PC-3 (cell line): ENCODE measurements at regions not wholly inside any gene's neighbourhood (a gene's known extent, or its start where the extent isn't known, plus 50 kb on each side); places are given as distances from the start of the nearest gene placed in this dataset.

Experiments
- ATAC-seq: fragments of 200-7000 bp; cut with Tn5 transposase; 2 replicates; pipeline ENCODE4 v1.9.1; 2020; ENCODE audit warnings: mild to moderate bottlenecking, moderate library complexity
- BruUV-seq: library from RNA; stranded (reverse); fragments of 400-500 nt; replicated peaks from 2 replicates; lab custom pipeline; 2021; lab: Mats Ljungman, UMichigan
- CTCF ChIA-PET: fragments of 300-600 bp; sonication (Branson Sonifier 250); formaldehyde crosslinking; loops from one replicate; lab custom pipeline; 2022; ENCODE audit warnings: antibody characterized with exemption; lab: Charles Lee
- POLR2A ChIA-PET: fragments of 300-600 bp; sonication (Branson Sonifier 250); formaldehyde crosslinking; loops from one replicate; lab custom pipeline; 2022; ENCODE audit warnings: antibody characterized with exemption; ENCODE audit not compliant: unreplicated experiment; lab: Charles Lee
- DNase-seq: peaks from one replicate; pipeline ENCODE4 v3.0.0-alpha.2; 2015
- H2AFZ ChIP-seq: fragments of 300-600 bp; sonication (generic); 2 replicates; pipeline ENCODE4 v1.6.0; 2016; ENCODE audit warnings: antibody characterized with exemption, low read length
- H3F3A ChIP-seq: fragments of 300-600 bp; sonication (generic); one replicate; pipeline ENCODE4 v1.6.0; 2017; ENCODE audit warnings: antibody characterized with exemption, low read length, control low read depth, mild to moderate bottlenecking; ENCODE audit not compliant: unreplicated experiment
- H3K27ac ChIP-seq: fragments of 300-600 bp; sonication (generic); 2 replicates; pipeline ENCODE4 v1.5.1; 2016; ENCODE audit warnings: mild to moderate bottlenecking, low read length
- H3K27me3 ChIP-seq: fragments of 300-600 bp; sonication (generic); 2 replicates; pipeline ENCODE4 v1.6.1; 2016; ENCODE audit warnings: low read length, mixed read lengths
- H3K36me3 ChIP-seq: fragments of 300-600 bp; sonication (generic); 2 replicates; pipeline ENCODE4 v1.6.1; 2016; ENCODE audit warnings: low read depth, mixed run types, low read length, mixed read lengths
- H3K4me1 ChIP-seq: fragments of 300-600 bp; sonication (generic); 2 replicates; pipeline ENCODE4 v1.5.1; 2016; ENCODE audit warnings: low read length; ENCODE audit not compliant: insufficient read depth
- H3K4me2 ChIP-seq: fragments of 300-600 bp; sonication (generic); 2 replicates; pipeline ENCODE4 v1.6.0; 2016; ENCODE audit warnings: low read length
- H3K4me3 ChIP-seq: fragments of 300-600 bp; sonication (generic); 2 replicates; pipeline ENCODE4 v1.5.1; 2016; ENCODE audit warnings: mild to moderate bottlenecking, low read length, mixed read lengths
- H3K79me2 ChIP-seq: fragments of 300-600 bp; sonication (generic); 2 replicates; pipeline ENCODE4 v1.6.1; 2017; ENCODE audit warnings: low read length, mixed read lengths
- H3K9ac ChIP-seq: fragments of 300-600 bp; sonication (generic); 2 replicates; pipeline ENCODE4 v1.6.0; 2016; ENCODE audit warnings: mild to moderate bottlenecking, low read length
- H3K9me2 ChIP-seq: fragments of 300-600 bp; sonication (generic); replicated peaks from 2 replicates; pipeline ENCODE4 v1.6.1; 2016; ENCODE audit warnings: mixed run types, low read length, mixed read lengths
- H3K9me3 ChIP-seq: fragments of 300-600 bp; sonication (generic); 2 replicates; pipeline ENCODE4 v1.6.1; 2016; ENCODE audit warnings: low read length, mixed read lengths
- H4K20me1 ChIP-seq: fragments of 300-600 bp; sonication (generic); 2 replicates; pipeline ENCODE4 v1.6.1; 2016; ENCODE audit warnings: low read length, mixed read lengths
- EZH2 ChIP-seq: fragments of 300-600 bp; sonication (generic); IDR thresholded peaks from one replicate; pipeline ENCODE4 v1.6.1; 2017; ENCODE audit warnings: antibody characterized with exemption, mild to moderate bottlenecking, low read length; ENCODE audit not compliant: unreplicated experiment
- EZH2phosphoT487 ChIP-seq: fragments of 300-600 bp; sonication (generic); IDR thresholded peaks from 2 replicates; pipeline ENCODE4 v1.6.1; 2018; ENCODE audit warnings: mild to moderate bottlenecking, antibody characterized with exemption, low read length, borderline replicate concordance
- intact Hi-C: fragments of 100-400 bp; cut with micrococcal nuclease; formaldehyde crosslinking; loops from 2 replicates; pipeline ENCODE4 v1.9.0; 2023
- TF ChIP-seq, protein P1 (sequence below): fragments of 300-600 bp; sonication (generic); conservative IDR thresholded peaks from 2 replicates; pipeline ENCODE4 v1.5.1; 2017; ENCODE audit warnings: antibody characterized with exemption, low read depth, mild to moderate bottlenecking, low read length

- POLR2A ChIA-PET, result no interaction called here
- no peak overlapping the region for H2AFZ ChIP-seq
Observed at GRCh38 chr5:29548262-29548661, 1645.2 kb upstream of the CDH6 start.

DNA sequence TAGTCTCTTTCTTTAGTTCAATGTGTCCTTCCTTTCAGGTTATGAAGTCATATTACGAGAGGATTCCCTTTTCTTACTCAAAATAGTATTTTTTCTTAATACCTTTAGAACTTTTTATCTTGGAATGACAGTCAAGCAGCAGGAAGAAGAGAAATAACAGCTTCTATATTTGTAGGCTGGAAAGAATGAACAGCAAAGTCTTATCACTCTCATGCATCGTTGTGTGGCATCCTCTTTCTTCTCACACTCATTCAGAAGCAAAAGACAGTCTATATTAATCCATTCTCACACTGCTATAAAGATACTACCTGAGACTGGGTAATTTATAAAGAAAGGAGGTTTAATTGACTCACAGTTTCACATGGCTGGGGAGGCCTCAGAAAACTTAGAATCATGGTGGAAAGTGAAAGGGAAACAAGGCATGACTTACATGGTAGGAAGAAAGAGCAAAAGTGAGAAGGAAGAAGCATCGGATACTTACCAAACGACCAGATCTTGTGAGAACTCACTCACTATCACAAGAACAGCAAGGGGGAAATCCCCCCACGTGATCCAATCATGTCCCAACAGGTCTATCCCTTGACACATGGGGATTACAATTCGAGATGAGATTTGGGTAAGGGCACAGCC is 1646.1 kb upstream of the CDH6 start:
- Histone ChIP-seq H3K4me1 (no peaks in the 10 kb centered on the region), H4K20me1 (no peaks in the 10 kb centered on the region), H3K27ac (no peak overlapping the region), H3K9me3 (no peaks in the 10 kb centered on the region), H3K79me2 (no peaks in the 10 kb centered on the region), H2AFZ (no peak overlapping the region), H3K4me2 (no peak overlapping the region), H3F3A (no peaks in the 10 kb centered on the region), H3K9me2 (no peaks in the 10 kb centered on the region), H3K36me3 (no peaks in the 10 kb centered on the region), H3K9ac (no peak overlapping the region), H3K4me3 (no peak overlapping the region), H3K27me3 (no peaks in the 10 kb centered on the region)
- POLR2A ChIA-PET, result no interaction called here
- BruUV-seq, result no TSS peak
- ATAC-seq (no peak), DNase-seq (no peak)
- TF ChIP-seq EZH2 (no peak), EZH2phosphoT487 (no peak)
- TF ChIP-seq, protein P1, sequence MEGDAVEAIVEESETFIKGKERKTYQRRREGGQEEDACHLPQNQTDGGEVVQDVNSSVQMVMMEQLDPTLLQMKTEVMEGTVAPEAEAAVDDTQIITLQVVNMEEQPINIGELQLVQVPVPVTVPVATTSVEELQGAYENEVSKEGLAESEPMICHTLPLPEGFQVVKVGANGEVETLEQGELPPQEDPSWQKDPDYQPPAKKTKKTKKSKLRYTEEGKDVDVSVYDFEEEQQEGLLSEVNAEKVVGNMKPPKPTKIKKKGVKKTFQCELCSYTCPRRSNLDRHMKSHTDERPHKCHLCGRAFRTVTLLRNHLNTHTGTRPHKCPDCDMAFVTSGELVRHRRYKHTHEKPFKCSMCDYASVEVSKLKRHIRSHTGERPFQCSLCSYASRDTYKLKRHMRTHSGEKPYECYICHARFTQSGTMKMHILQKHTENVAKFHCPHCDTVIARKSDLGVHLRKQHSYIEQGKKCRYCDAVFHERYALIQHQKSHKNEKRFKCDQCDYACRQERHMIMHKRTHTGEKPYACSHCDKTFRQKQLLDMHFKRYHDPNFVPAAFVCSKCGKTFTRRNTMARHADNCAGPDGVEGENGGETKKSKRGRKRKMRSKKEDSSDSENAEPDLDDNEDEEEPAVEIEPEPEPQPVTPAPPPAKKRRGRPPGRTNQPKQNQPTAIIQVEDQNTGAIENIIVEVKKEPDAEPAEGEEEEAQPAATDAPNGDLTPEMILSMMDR, result no peak
- intact Hi-C loops, result no loop called here
- CTCF ChIA-PET, result no interaction called here

More at GRCh38 chr5:29548262-29548661, 1645.2 kb upstream of the CDH6 start:
- no peak overlapping the region for H3K4me3 ChIP-seq
- H3K4me1 ChIP-seq, result no peaks in the 10 kb centered on the region
- CTCF ChIA-PET, result no interaction called here
- no peaks in the 10 kb centered on the region for H3K79me2 ChIP-seq
- DNase-seq (no peak), ATAC-seq (no peak)
- no TSS peak for BruUV-seq
- H4K20me1 ChIP-seq, result no peaks in the 10 kb centered on the region
- H3K27me3 ChIP-seq, result no peaks in the 10 kb centered on the region
- no peak overlapping the region for H3K9ac ChIP-seq
- no peaks in the 10 kb centered on the region for H3F3A ChIP-seq
- no peaks in the 10 kb centered on the region for H3K9me3 ChIP-seq
- no peaks in the 10 kb centered on the region for H3K36me3 ChIP-seq
- H3K4me2 ChIP-seq, result no peak overlapping the region
- no peaks in the 10 kb centered on the region for H3K9me2 ChIP-seq
- TF ChIP-seq, protein P1, result no peak
- TF ChIP-seq EZH2phosphoT487 (no peak), EZH2 (no peak)
- intact Hi-C loops, result no loop called here
- H3K27ac ChIP-seq, result no peak overlapping the region

DNA sequence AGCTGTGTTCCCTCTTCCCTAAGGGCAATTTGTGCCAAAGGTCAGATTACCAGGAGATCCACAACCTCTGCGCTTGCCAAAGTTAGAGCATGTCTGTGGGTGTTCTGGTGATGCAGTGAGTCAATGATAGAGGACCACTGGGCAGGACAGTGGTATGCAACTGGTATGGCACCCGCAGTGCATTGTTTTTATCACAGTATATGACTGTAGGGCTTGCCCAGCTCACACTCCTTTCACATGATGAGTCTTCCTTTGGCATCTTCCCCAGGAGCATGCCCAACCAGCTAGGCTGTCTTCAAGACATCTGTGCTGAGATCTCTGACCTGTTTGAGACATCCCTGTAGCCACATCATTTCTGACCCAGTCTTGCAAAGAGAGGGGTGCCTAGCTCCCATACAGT is 1650.0 kb upstream of the CDH6 start:
- H3K27ac ChIP-seq, result no peak overlapping the region
- BruUV-seq, result no TSS peak

More for the DNA sequence above, 1650.0 kb upstream of the CDH6 start:
- H3K9me3 ChIP-seq, result no peaks in the 10 kb centered on the region
- DNase-seq (no peak), ATAC-seq (peak; percentile 29; the same call in 1 of the 2 replicates)
- H3K9me2 ChIP-seq, result no peaks in the 10 kb centered on the region
- ChIA-PET POLR2A (no interaction called here), CTCF (no interaction called here)
- intact Hi-C loops, result no loop called here
- H3K79me2 ChIP-seq, result no peaks in the 10 kb centered on the region
- H3K27me3 ChIP-seq, result no peaks in the 10 kb centered on the region
- H3K9ac ChIP-seq, result no peak overlapping the region
- H3K4me2 ChIP-seq, result no peak overlapping the region
- no peaks in the 10 kb centered on the region for H3F3A ChIP-seq
- no peaks in the 10 kb centered on the region for H3K36me3 ChIP-seq
- H3K4me3 ChIP-seq, result no peak overlapping the region
- no peak overlapping the region for H2AFZ ChIP-seq
- no peaks in the 10 kb centered on the region for H3K4me1 ChIP-seq
- no peak for TF ChIP-seq EZH2phosphoT487
- no peaks in the 10 kb centered on the region for H4K20me1 ChIP-seq
